ENCODE measurements at regions not wholly inside any gene's neighbourhood (a gene's known extent, or its start where the extent isn't known, plus 50 kb on each side); places are given as distances from the start of the nearest gene placed in this dataset.

DNA sequence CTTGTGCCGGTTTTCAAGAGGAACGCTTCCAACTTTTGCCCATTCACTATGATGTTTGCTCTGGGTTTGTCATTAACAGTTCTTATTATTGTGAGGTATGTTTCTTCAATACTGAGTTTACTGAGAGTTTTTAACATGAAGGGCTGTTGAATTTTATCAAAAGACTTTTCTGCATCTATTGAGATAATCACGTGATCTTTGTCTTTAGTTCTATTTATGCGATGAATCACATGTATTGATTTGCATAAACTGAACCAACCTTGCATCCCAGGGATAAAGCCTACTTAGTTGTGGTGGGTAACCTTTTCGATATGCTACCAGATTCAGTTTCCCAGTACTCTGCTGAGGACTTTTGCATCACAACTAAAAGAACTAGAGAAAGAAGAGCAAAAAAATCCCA lies 318.0 kb downstream of the GASK1B start:
- no peak for DNase-seq

- no peak for DNase-seq
Observed at GRCh38 chr4:157840648-157841047, 332.2 kb downstream of the GASK1B start.

- no peak for DNase-seq
Observed at GRCh38 chr4:157840034-157840433, 332.8 kb downstream of the GASK1B start.

DNA sequence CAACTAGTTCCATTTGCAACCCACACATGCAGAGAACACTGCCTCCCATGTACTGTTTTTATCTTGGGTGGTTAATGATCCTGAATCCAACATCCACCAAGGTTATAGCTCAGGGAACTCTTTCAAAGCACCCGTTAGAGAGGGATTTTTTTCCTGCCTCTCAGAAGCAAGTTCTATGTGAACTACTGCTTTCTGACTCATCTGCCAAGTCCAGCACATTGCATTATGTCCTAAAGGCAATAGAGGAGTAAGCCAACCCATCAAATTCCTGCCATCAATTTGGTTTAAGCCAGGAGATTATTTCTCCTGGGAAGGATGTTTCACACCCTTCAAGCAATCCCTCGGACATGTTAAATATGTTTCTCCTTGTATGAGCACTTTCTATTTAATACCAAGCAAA lies 334.5 kb downstream of the GASK1B start:
- DNase-seq: no peak

GRCh38 chr4:157837071-157837703 lies 335.6 kb downstream of the GASK1B start:
- DNase-seq: no peak

GRCh38 chr4:157832596-157832995 lies 340.2 kb downstream of the GASK1B start:
- no peak for DNase-seq

- no peak for DNase-seq
Observed at GRCh38 chr4:157824021-157824420, 348.8 kb downstream of the GASK1B start.

GRCh38 chr4:157821814-157822213 lies 351.0 kb downstream of the GASK1B start:
- no peak for DNase-seq

GRCh38 chr4:157819693-157820464 lies 352.9 kb downstream of the GASK1B start:
- no peak for DNase-seq

DNA sequence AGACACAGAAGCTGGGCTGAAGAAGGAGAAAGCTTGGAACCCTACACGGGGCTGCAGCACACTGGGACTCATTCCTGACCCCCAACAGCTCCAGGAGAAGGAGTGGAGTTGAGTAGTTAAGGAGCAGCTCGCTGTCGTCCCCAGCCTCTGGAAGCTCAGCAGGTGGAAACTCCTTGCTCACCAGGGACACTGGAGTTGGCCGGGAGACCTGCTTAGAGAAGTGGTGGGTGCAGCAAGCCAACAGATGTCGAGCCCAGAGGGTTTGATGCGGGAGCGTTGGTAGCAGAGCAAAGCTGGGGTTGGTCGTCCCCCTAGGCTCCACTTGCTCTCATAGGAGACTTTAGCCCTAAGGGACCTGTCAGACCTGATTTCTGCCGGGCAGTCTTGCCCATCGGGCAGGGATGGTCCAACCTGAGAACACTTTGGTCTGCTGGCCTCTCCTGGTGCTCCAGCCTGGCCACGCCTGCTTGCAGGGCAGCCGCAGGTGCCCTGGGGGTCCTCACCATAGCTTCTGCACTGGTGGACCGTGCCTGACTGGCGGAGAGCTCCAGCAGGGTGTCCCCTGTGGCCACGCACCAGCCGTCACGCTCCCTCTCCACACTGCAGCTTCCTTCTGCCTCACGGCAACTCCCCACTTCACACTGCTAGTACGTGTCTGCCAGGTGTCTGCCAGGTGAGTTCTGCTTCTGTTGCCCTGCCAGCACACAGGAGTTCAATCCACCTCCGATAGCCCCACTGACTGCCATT lies 353.7 kb downstream of the GASK1B start:
- DNase-seq: no peak

GRCh38 chr4:157810137-157810774 lies 362.6 kb downstream of the GASK1B start:
- no peak for DNase-seq

GRCh38 chr4:157808796-157809383 lies 363.9 kb downstream of the GASK1B start:
- DNase-seq: no peak

DNA sequence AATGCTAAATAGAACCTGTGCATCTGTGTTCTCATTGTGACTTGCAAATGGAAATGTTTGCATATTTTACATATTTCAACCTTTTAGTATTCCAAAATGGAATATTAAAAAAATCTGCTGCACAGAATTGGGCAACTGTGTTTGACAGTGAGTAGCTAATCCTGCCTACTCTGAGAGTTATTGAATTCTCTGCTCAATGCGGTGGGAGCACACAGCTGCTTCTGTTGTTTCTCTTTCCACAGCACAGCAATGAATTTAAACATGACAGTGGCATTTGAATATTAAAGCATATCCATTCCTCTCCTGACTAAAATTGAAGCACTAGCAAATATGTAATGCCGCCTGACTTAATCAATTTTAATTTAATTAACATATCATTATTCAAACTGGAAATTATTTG lies 366.6 kb downstream of the GASK1B start:
- DNase-seq: no peak

DNA sequence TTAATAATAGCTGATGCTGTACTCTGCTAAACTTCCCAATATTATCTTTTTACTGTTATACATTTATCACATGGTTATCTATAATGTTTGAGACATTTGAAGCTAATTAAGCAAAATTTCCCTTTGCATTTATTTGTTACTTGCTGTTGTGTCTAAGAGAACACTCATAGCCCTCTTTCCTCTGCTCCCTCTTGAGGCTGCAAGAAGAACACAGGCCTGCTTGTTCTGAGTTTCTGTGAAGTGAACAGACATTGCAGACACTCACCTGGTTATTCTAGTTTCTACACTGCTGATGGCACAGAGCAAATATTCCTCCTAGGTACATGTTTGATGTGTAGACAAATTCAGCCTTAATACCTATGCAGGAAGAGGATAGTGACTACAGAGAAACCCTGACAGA lies 367.8 kb downstream of the GASK1B start:
- no peak for DNase-seq

DNA sequence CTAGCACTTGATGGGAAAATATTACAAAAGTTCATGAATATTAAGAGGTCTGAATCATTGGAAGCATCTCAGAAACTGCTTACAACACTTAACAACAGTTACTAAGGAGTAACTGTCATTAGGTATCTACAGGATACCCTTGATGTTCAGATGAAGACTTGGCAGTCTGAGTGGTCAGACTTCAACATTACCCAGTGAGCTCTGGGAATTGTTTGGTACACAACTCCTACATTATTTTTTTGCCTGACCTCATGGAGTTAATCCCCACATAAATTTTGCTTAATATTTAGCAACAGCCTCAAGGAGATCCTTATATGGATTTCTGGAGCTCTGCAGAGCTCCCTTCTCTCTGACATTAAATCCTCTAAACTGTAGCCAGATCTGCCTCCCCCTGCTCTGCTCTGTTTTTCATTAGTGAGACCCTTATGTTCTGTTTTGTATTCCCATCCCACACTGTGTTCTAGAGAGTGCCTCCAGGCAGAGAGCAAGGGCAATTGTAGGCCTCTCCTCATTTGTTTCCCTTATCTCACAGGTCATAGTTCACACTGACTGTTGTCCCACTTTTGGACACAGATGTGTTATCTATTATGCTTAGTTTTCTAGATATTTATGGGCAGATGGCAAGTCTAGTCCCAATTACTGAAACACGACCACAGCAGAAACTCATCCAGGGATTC lies 368.8 kb downstream of the GASK1B start:
- DNase-seq: no peak

DNA sequence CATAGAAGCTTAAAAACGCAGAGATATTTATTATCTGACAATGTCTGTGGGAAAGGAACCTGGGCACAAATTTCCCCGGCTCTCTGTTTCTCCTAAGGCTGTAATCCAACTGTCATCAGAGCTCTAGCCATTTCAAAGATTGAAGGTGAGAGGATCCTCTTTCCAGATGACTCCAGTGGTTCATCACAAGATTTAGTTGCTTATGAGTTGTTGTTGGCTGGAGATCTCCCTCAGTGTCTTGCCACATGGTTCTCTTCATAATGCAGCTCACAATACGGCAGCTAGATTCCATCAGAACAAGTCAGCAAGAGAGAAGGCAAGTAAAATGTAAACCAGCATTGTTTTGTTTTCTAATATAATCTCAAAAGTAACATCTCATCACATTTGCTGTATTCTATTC lies 369.4 kb downstream of the GASK1B start:
- DNase-seq: no peak

- no peak for DNase-seq
Observed at GRCh38 chr4:157795495-157795894, 377.3 kb downstream of the GASK1B start.

GRCh38 chr4:157792716-157793115 lies 380.1 kb downstream of the GASK1B start:
- DNase-seq: no peak

GRCh38 chr4:157791236-157791635 lies 381.6 kb downstream of the GASK1B start:
- no peak for DNase-seq

GRCh38 chr4:157787618-157788017 lies 385.2 kb downstream of the GASK1B start:
- no peak for DNase-seq

GRCh38 chr4:157781361-157781760 lies 391.5 kb downstream of the GASK1B start:
- DNase-seq: no peak

- DNase-seq: no peak
Observed at GRCh38 chr4:157779081-157779480, 393.7 kb downstream of the GASK1B start.
